ENCODE measurements at regions not wholly inside any gene's neighbourhood (a gene's known extent, or its start where the extent isn't known, plus 50 kb on each side); places are given as distances from the start of the nearest gene placed in this dataset.
A peak's percentile ranks its signal among the peaks of the same experiment; 100 is the strongest.

GRCh38 chr2:5076599-5076998, 615.6 kb upstream of the SOX11 start:
- DNase-seq (ENCODE audit: low read depth) = peak; percentile 4
- TF ChIP-seq, protein P1, sequence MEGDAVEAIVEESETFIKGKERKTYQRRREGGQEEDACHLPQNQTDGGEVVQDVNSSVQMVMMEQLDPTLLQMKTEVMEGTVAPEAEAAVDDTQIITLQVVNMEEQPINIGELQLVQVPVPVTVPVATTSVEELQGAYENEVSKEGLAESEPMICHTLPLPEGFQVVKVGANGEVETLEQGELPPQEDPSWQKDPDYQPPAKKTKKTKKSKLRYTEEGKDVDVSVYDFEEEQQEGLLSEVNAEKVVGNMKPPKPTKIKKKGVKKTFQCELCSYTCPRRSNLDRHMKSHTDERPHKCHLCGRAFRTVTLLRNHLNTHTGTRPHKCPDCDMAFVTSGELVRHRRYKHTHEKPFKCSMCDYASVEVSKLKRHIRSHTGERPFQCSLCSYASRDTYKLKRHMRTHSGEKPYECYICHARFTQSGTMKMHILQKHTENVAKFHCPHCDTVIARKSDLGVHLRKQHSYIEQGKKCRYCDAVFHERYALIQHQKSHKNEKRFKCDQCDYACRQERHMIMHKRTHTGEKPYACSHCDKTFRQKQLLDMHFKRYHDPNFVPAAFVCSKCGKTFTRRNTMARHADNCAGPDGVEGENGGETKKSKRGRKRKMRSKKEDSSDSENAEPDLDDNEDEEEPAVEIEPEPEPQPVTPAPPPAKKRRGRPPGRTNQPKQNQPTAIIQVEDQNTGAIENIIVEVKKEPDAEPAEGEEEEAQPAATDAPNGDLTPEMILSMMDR (conservative IDR thresholded peaks at IDR 0.05; ENCODE audit: low read depth, low read length) = no peak
- H3K4me3 ChIP-seq (ENCODE audit: low read depth, low read length) = no peak overlapping the region

GRCh38 chr2:5077479-5078089, 614.6 kb upstream of the SOX11 start:
- H3K4me3 ChIP-seq (ENCODE audit: low read depth, low read length) = no peak overlapping the region
- TF ChIP-seq, protein P1 (conservative IDR thresholded peaks at IDR 0.05; ENCODE audit: low read depth, low read length) = peak; percentile 63
- peak; percentile 81 for DNase-seq (ENCODE audit: low read depth)

GRCh38 chr2:5083402-5083801, 608.8 kb upstream of the SOX11 start:
- DNase-seq (ENCODE audit: low read depth) = no peak
- H3K4me3 ChIP-seq (ENCODE audit: low read depth, low read length) = no peak overlapping the region
- TF ChIP-seq, protein P1 (conservative IDR thresholded peaks at IDR 0.05; ENCODE audit: low read depth, low read length) = no peak

DNA sequence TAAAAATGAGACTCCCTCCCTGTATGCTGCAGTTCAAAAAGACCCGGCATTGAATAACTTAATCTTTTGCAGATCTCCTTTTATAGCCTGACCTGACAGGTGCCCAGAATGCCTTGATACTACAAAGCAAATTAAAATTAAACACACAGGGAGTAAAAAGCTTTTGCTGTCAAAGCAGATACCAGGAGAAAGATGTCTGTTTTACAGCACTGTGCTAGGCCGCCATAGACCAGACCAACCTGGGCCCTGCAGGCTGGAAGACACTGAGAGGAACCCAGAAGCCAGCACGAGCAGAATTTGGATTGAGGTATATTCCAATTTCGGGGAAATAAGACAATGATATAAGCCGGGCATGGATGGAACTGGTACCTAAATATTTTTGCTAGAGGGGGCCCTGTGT, 602.8 kb upstream of the SOX11 start:
- TF ChIP-seq, protein P1 (conservative IDR thresholded peaks at IDR 0.05; ENCODE audit: low read depth, low read length) = no peak
- H3K4me3 ChIP-seq (ENCODE audit: low read depth, low read length) = no peak overlapping the region
- no peak for DNase-seq (ENCODE audit: low read depth)

DNA sequence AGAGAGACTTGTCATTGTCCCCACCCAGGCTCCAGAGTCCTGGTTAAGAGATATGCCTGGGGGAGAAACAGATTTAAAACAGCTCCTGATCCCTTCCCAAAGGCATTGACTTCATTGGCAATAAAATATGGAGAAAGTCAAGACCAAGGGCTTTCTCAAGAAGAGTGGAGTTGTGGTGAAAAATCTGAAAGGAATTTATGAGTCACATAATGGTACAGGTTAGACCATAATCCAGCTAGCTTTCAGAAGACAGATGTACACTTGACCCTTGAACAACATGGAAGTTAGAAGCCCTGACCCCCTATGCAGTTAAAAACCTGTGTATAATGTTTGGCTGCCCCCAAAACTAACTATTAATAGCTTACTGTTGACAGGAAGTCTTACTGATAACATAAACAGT, 599.1 kb upstream of the SOX11 start:
- TF ChIP-seq, protein P1 (conservative IDR thresholded peaks at IDR 0.05; ENCODE audit: low read depth, low read length) = no peak

GRCh38 chr2:5093518-5093917, 598.7 kb upstream of the SOX11 start:
- H3K4me3 ChIP-seq (ENCODE audit: low read depth, low read length) = no peak overlapping the region
- DNase-seq (ENCODE audit: low read depth) = peak; percentile 4
- TF ChIP-seq, protein P1 (conservative IDR thresholded peaks at IDR 0.05; ENCODE audit: low read depth, low read length) = no peak

More for the DNA sequence above, 599.1 kb upstream of the SOX11 start:
- H3K4me3 ChIP-seq (ENCODE audit: low read depth, low read length) = no peak overlapping the region
- DNase-seq (ENCODE audit: low read depth) = peak; percentile 57

GRCh38 chr2:5094192-5094591, 598.0 kb upstream of the SOX11 start:
- TF ChIP-seq, protein P1 (conservative IDR thresholded peaks at IDR 0.05; ENCODE audit: low read depth, low read length) = no peak
- H3K4me3 ChIP-seq (ENCODE audit: low read depth, low read length) = no peak overlapping the region
- no peak for DNase-seq (ENCODE audit: low read depth)

Data from choroid plexus epithelial cell (primary cell).